OCI-LY7 (cell line): ENCODE measurements at regions not wholly inside any gene's neighbourhood (a gene's known extent, or its start where the extent isn't known, plus 50 kb on each side); places are given as distances from the start of the nearest gene placed in this dataset.

Experiments
- CTCF ChIP-seq: fragments of 200-600 bp; sonication (generic); conservative IDR thresholded peaks from 2 replicates; pipeline ENCODE4 v1.5.1; 2014; ENCODE audit warnings: mild to moderate bottlenecking, antibody characterized with exemption, low read length, moderate library complexity, mixed read lengths
- EZH2phosphoT487 ChIP-seq: fragments of 200-600 bp; sonication (generic); IDR thresholded peaks from 2 replicates; pipeline ENCODE4 v1.6.1; 2018; ENCODE audit warnings: low read depth, borderline replicate concordance, mild to moderate bottlenecking, mixed run types, antibody characterized with exemption, low read length, moderate library complexity, mixed read lengths

GRCh38 chr2:145166731-145167302 is 646.9 kb upstream of the ZEB2 start:
- TF ChIP-seq CTCF, result no peak
- no peak for TF ChIP-seq EZH2phosphoT487
